BE2C (cell line): ENCODE measurements at regions not wholly inside any gene's neighbourhood (a gene's known extent, or its start where the extent isn't known, plus 50 kb on each side); places are given as distances from the start of the nearest gene placed in this dataset.
"Not testable (repeated sequence)": the region's sequence is repeated elsewhere in the genome, so short reads cannot be mapped to it uniquely, and the experiment has no call there.

Experiments used
- DNase-seq: peaks from one replicate; pipeline ENCODE4 v3.0.0-alpha.2; 2020
- H3K27me3 ChIP-seq: fragments of 250-450 bp; sonication (Bioruptor Pico); 2 replicates; pipeline ENCODE4 v1.5.1; 2020; ENCODE audit warnings: mild to moderate bottlenecking
- H3K36me3 ChIP-seq: fragments of 250-450 bp; sonication (Bioruptor Pico); 2 replicates; pipeline ENCODE4 v1.5.1; 2020; ENCODE audit warnings: mild to moderate bottlenecking
- H3K4me1 ChIP-seq: fragments of 250-450 bp; sonication (Bioruptor Pico); 2 replicates; pipeline ENCODE4 v1.5.1; 2020
- H3K4me3 ChIP-seq: 2 replicates; pipeline ENCODE4 v1.5.1; 2011; ENCODE audit warnings: low read depth, low read length
- H3K9me3 ChIP-seq: fragments of 250-450 bp; sonication (Bioruptor Pico); 2 replicates; pipeline ENCODE4 v1.5.1; 2020
- TF ChIP-seq, protein P1 (sequence below): IDR thresholded peaks from 2 replicates; pipeline ENCODE4 v1.5.1; 2012; ENCODE audit warnings: mild to moderate bottlenecking, low read depth, low read length

DNA sequence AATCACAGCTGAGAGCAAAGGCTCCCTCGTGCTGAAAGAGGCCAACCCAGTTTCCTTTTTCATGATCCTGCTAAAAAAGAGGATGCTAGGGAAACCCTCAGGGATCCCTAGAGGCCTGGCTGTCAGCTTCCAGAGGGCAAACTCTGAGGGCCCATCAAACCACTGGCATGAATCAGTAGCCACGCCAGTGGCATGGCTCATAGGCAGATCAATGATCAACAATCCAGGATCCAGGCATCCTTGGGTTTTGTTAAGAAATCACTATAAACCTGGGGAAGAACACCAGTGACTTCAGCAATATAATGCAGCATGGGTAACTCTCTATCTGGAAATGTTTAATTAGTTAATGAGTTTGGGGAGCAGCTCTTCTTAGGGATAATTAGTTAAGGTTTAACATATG lies 286.5 kb downstream of the C1D start:
- no peaks in the 10 kb centered on the region for H3K9me3 ChIP-seq
- no peaks in the 10 kb centered on the region for H3K27me3 ChIP-seq
- TF ChIP-seq, protein P1, sequence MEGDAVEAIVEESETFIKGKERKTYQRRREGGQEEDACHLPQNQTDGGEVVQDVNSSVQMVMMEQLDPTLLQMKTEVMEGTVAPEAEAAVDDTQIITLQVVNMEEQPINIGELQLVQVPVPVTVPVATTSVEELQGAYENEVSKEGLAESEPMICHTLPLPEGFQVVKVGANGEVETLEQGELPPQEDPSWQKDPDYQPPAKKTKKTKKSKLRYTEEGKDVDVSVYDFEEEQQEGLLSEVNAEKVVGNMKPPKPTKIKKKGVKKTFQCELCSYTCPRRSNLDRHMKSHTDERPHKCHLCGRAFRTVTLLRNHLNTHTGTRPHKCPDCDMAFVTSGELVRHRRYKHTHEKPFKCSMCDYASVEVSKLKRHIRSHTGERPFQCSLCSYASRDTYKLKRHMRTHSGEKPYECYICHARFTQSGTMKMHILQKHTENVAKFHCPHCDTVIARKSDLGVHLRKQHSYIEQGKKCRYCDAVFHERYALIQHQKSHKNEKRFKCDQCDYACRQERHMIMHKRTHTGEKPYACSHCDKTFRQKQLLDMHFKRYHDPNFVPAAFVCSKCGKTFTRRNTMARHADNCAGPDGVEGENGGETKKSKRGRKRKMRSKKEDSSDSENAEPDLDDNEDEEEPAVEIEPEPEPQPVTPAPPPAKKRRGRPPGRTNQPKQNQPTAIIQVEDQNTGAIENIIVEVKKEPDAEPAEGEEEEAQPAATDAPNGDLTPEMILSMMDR: no peak
- no peaks in the 10 kb centered on the region for H3K36me3 ChIP-seq
- no peaks in the 10 kb centered on the region for H3K4me1 ChIP-seq
- no peak for DNase-seq
- no peak overlapping the region for H3K4me3 ChIP-seq

DNA sequence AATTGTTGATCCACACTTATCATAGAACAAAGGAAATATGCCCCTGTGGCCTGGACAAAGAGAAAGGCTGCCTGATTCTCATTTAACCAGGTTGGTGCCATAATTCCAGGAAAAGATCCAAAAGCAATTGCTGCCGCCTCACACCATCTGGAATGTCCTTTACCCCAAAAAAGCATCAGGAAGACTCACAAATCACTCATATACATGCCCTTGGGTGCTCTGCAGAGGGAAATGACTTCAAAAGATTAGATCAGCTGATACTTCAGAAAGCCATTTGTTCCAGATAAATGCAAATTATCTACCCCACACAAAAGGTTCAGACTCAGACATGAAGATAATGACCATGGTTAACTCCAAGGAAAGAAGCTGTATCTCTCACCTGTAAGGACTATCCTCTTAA lies 285.8 kb downstream of the C1D start:
- H3K36me3 ChIP-seq: no peaks in the 10 kb centered on the region
- H3K4me1 ChIP-seq: no peaks in the 10 kb centered on the region
- no peak overlapping the region for H3K4me3 ChIP-seq
- no peaks in the 10 kb centered on the region for H3K9me3 ChIP-seq
- TF ChIP-seq, protein P1: no peak
- no peak for DNase-seq
- no peaks in the 10 kb centered on the region for H3K27me3 ChIP-seq

DNA sequence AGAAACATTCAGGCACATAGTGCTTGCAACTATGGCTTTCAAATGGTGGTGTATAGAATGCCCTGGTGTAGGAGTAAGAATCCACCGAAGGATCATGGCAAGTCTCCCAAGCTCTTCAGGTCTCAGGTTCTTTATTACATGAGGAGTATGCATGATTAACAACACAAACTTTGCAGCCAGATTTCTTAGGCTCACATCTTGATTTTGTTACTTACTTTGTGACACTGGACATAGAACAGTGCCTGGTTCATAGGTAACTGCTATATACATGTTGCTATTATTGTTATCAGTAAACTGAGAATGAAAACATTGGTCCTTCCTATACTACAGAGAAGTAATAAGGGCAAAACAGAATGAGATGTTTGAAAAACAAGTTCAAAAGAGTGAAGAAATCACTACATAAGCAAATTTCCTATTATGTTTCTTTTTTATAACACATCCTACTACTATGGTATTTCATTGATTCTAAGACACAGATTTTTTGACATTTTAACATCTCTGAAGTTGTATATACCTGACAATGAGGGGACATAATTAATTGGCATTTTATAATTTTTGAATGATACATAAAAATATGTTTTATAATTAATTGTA lies 284.9 kb downstream of the C1D start:
- no peak for DNase-seq
- H3K4me1 ChIP-seq: no peaks in the 10 kb centered on the region
- TF ChIP-seq, protein P1: no peak
- H3K4me3 ChIP-seq: no peak overlapping the region
- no peaks in the 10 kb centered on the region for H3K27me3 ChIP-seq
- H3K9me3 ChIP-seq: no peaks in the 10 kb centered on the region
- no peaks in the 10 kb centered on the region for H3K36me3 ChIP-seq

DNA sequence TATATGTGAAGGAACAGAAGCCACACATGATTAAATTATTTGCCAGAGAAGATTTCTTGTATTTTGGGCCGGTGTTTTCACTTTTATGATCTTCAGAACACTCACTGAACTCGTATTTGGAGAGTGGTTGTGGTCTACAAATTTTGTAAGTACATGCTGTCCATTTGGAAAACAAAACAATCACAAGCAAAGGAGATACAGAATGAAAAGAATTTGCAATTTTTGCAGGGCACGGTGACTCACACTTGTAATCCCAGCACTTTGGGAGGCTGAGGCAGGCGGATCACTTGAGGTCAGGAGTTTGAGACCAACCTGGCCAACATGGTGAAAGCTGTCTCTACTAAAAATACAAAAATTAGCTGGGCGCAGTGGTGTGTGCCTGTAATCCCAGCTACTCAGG lies 282.0 kb downstream of the C1D start:
- H3K4me3 ChIP-seq, DNase-seq, H3K9me3 ChIP-seq, H3K36me3 ChIP-seq, H3K4me1 ChIP-seq, H3K27me3 ChIP-seq: not testable (repeated sequence)

DNA sequence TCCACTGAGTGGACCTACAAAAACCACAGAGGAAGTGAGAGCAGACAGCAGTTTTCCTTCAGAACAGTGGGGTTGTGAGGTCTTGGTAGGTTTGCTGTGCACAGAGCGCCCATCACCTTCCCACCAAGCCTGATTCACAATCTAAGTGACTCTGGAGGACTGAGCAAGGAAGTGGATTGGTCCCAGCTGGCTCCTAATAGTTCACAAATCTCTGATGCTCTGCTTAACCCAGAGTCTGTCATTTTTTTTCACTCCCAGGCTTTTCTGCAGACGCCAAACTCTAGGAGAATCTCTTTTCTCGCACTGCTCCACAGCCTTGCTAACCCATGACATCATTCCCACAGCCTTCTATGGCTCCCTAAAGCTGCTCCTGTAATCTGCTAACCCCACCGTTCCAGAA lies 280.4 kb downstream of the C1D start:
- Histone ChIP-seq H3K4me1 (no peaks in the 10 kb centered on the region), H3K27me3 (no peaks in the 10 kb centered on the region), H3K9me3 (no peaks in the 10 kb centered on the region), H3K4me3 (no peak overlapping the region), H3K36me3 (no peaks in the 10 kb centered on the region)
- no peak for DNase-seq
- TF ChIP-seq, protein P1: no peak

DNA sequence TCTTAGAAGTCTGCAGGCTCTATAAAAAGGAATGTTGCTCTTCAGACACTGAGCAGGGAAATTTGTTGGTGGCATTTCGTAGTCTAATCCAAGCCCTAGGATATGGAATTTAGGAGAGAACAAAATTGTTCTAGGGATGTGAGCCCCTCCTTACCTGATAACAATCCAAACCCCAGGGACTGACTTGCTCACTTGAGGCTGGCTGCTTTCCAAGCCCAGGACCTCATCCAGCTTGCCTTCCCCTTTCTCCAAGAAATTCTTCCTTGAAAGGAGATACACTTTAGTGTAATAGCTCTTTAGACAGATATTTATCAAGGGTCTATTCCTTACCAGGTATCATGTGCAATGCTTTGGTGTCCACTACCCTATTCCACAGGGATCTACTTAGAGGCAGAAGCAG lies 279.8 kb downstream of the C1D start:
- no peak for DNase-seq
- TF ChIP-seq, protein P1: no peak
- Histone ChIP-seq H3K4me3 (no peak overlapping the region), H3K4me1 (no peaks in the 10 kb centered on the region), H3K9me3 (no peaks in the 10 kb centered on the region), H3K36me3 (no peaks in the 10 kb centered on the region), H3K27me3 (no peaks in the 10 kb centered on the region)

DNA sequence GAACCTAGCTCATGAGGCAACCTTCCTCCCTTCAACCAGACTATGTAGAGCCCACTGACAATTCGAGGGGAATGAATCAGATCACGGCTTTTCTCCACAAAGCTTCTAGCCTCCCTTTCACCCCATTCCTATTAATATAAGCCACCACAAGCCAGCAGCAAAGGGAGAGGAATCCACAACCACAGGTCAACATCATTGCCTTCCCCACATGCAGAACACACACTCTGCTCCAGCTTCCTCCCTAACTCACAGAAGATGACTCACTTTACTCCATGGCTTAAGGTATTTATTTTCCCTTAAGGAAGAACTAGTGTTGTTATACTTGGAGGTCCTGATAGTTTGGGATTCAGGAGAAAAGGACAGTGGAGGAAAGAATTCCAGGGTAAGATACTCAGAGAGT lies 272.2 kb downstream of the C1D start:
- TF ChIP-seq, protein P1: no peak
- H3K36me3 ChIP-seq: no peaks in the 10 kb centered on the region
- H3K27me3 ChIP-seq: no peaks in the 10 kb centered on the region
- no peak overlapping the region for H3K4me3 ChIP-seq
- H3K9me3 ChIP-seq: no peaks in the 10 kb centered on the region
- no peaks in the 10 kb centered on the region for H3K4me1 ChIP-seq
- DNase-seq: no peak
